ENCODE measurements at regions not wholly inside any gene's neighbourhood (a gene's known extent, or its start where the extent isn't known, plus 50 kb on each side); places are given as distances from the start of the nearest gene placed in this dataset.

GRCh38 chr7:138185132-138185908 is 109.1 kb downstream of the AKR1D1 start:
- TF ChIP-seq CTCF (IDR thresholded peaks at IDR 0.05) (no peak), POLR2A (IDR thresholded peaks at IDR 0.05) (no peak)
